SK-N-SH treated with all-trans-retinoic acid at 6 μM for 48 hours (cell line): ENCODE measurements at regions not wholly inside any gene's neighbourhood (a gene's known extent, or its start where the extent isn't known, plus 50 kb on each side); places are given as distances from the start of the nearest gene placed in this dataset.

ENCODE experiments used
- CSDC2 ChIP-seq: fragments of 250-450 bp; sonication (Bioruptor Pico); IDR thresholded peaks from 2 replicates; pipeline ENCODE4 v1.5.0; 2020; ENCODE audit warnings: mild to moderate bottlenecking, moderate library complexity
- ISL1 ChIP-seq: fragments of 250-450 bp; sonication (Bioruptor Pico); IDR thresholded peaks from 2 replicates; pipeline ENCODE4 v2.1.2; 2022; ENCODE audit warnings: mild to moderate bottlenecking, moderate library complexity
- OSR1 ChIP-seq: fragments of 250-450 bp; sonication (Bioruptor Pico); IDR thresholded peaks from 2 replicates; pipeline ENCODE4 v1.8.0; 2022; ENCODE audit warnings: moderate library complexity, mild to moderate bottlenecking, inconsistent platforms
- RARB ChIP-seq: fragments of 250-450 bp; sonication (Bioruptor Pico); IDR thresholded peaks from 2 replicates; pipeline ENCODE4 v1.8.0; 2021; ENCODE audit warnings: mild to moderate bottlenecking, moderate library complexity
- SNAI2 ChIP-seq: fragments of 250-450 bp; sonication (Bioruptor Pico); IDR thresholded peaks from 2 replicates; pipeline ENCODE4 v1.5.0; 2020; ENCODE audit warnings: mild to moderate bottlenecking, moderate library complexity
- TOX ChIP-seq: fragments of 250-450 bp; sonication (Bioruptor Pico); IDR thresholded peaks from 2 replicates; pipeline ENCODE4 v1.8.0; 2021; ENCODE audit warnings: mild to moderate bottlenecking, moderate library complexity, borderline replicate concordance
- ZFP3 ChIP-seq: fragments of 250-450 bp; sonication (Bioruptor Pico); IDR thresholded peaks from 2 replicates; pipeline ENCODE4 v1.5.0; 2020; ENCODE audit warnings: mild to moderate bottlenecking, moderate library complexity
- ZFP30 ChIP-seq: fragments of 450-650 bp; formaldehyde crosslinking; IDR thresholded peaks from 2 replicates; pipeline ENCODE4 v1.5.0; 2022; ENCODE audit warnings: mild to moderate bottlenecking, moderate library complexity
- ZNF70 ChIP-seq: fragments of 450-650 bp; formaldehyde crosslinking; IDR thresholded peaks from 2 replicates; pipeline ENCODE4 v1.5.0; 2020; ENCODE audit warnings: mild to moderate bottlenecking, moderate library complexity
- ZNF8 ChIP-seq: fragments of 450-650 bp; formaldehyde crosslinking; IDR thresholded peaks from 2 replicates; pipeline ENCODE4 v1.5.0; 2020; ENCODE audit warnings: mild to moderate bottlenecking, moderate library complexity
- TF ChIP-seq, protein P1 (sequence below): fragments of 250-450 bp; sonication (Bioruptor Pico); IDR thresholded peaks from 2 replicates; pipeline ENCODE4 v1.8.0; 2020; ENCODE audit warnings: mild to moderate bottlenecking, moderate library complexity, borderline replicate concordance
- TF ChIP-seq, protein P2 (sequence below): fragments of 250-450 bp; sonication (Bioruptor Pico); IDR thresholded peaks from 2 replicates; pipeline ENCODE4 v1.5.1; 2020; ENCODE audit warnings: low read depth, mild to moderate bottlenecking, moderate library complexity
- TF ChIP-seq, protein P3 (sequence below): fragments of 250-450 bp; sonication (Bioruptor Pico); IDR thresholded peaks from 2 replicates; pipeline ENCODE4 v1.8.0; 2021; ENCODE audit warnings: low read depth, mild to moderate bottlenecking, moderate library complexity, borderline replicate concordance

DNA sequence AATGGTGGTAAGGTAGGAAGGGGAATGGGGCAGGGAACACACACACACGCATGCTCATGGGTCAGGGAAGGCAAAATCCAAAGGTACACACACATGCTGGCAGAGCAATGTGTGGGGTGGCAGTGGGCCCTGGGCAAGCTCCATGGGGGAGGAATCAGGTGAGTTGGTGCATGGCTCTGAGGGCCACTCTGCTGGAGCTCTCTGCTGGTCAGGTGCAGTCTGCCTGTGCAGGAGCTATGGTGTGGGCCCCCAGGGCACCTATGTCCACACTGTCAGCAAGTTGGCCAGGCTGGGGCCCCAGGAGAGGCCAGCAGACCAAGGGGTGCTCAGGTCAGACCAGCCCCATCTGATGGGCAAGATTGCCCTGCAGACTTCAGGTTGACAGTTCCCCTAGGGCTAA is 90.1 kb upstream of the GAP43 start:
- TF ChIP-seq TOX = no peak
- TF ChIP-seq, protein P1, sequence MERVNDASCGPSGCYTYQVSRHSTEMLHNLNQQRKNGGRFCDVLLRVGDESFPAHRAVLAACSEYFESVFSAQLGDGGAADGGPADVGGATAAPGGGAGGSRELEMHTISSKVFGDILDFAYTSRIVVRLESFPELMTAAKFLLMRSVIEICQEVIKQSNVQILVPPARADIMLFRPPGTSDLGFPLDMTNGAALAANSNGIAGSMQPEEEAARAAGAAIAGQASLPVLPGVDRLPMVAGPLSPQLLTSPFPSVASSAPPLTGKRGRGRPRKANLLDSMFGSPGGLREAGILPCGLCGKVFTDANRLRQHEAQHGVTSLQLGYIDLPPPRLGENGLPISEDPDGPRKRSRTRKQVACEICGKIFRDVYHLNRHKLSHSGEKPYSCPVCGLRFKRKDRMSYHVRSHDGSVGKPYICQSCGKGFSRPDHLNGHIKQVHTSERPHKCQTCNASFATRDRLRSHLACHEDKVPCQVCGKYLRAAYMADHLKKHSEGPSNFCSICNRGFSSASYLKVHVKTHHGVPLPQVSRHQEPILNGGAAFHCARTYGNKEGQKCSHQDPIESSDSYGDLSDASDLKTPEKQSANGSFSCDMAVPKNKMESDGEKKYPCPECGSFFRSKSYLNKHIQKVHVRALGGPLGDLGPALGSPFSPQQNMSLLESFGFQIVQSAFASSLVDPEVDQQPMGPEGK (CRISPR knock-in tag) = no peak
- no peak for TF ChIP-seq ISL1 (CRISPR knock-in tag)
- no peak for TF ChIP-seq RARB (CRISPR knock-in tag)
- TF ChIP-seq ZFP3 (CRISPR knock-in tag) = no peak
- TF ChIP-seq ZNF8 (CRISPR knock-in tag) = no peak
- no peak for TF ChIP-seq CSDC2 (CRISPR knock-in tag)
- TF ChIP-seq, protein P2, sequence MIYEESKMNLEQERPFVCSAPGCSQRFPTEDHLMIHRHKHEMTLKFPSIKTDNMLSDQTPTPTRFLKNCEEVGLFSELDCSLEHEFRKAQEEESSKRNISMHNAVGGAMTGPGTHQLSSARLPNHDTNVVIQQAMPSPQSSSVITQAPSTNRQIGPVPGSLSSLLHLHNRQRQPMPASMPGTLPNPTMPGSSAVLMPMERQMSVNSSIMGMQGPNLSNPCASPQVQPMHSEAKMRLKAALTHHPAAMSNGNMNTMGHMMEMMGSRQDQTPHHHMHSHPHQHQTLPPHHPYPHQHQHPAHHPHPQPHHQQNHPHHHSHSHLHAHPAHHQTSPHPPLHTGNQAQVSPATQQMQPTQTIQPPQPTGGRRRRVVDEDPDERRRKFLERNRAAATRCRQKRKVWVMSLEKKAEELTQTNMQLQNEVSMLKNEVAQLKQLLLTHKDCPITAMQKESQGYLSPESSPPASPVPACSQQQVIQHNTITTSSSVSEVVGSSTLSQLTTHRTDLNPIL = no peak
- no peak for TF ChIP-seq SNAI2 (CRISPR knock-in tag)
- TF ChIP-seq, protein P3, sequence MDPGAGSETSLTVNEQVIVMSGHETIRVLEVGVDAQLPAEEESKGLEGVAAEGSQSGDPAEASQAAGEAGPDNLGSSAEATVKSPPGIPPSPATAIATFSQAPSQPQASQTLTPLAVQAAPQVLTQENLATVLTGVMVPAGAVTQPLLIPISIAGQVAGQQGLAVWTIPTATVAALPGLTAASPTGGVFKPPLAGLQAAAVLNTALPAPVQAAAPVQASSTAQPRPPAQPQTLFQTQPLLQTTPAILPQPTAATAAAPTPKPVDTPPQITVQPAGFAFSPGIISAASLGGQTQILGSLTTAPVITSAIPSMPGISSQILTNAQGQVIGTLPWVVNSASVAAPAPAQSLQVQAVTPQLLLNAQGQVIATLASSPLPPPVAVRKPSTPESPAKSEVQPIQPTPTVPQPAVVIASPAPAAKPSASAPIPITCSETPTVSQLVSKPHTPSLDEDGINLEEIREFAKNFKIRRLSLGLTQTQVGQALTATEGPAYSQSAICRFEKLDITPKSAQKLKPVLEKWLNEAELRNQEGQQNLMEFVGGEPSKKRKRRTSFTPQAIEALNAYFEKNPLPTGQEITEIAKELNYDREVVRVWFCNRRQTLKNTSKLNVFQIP (CRISPR knock-in tag) = no peak
- no peak for TF ChIP-seq ZNF70 (CRISPR knock-in tag)
- TF ChIP-seq ZFP30 (CRISPR knock-in tag) = no peak
- TF ChIP-seq OSR1 = no peak
